Activated CD4-positive, alpha-beta memory T cell treated with anti-CD3 and anti-CD28 coated beads for 36 hours (primary cell): ENCODE measurements at regions not wholly inside any gene's neighbourhood (a gene's known extent, or its start where the extent isn't known, plus 50 kb on each side); places are given as distances from the start of the nearest gene placed in this dataset.
"Not testable (repeated sequence)": the region's sequence is repeated elsewhere in the genome, so short reads cannot be mapped to it uniquely, and the experiment has no call there.

ENCODE experiments used
- CTCF ChIA-PET: fragments of 350-600 bp; sonication (Branson Sonifier 250); formaldehyde crosslinking; loops from one replicate; lab custom pipeline; 2021; ENCODE audit warnings: antibody characterized with exemption, inconsistent platforms; lab: Charles Lee
- POLR2A ChIA-PET: fragments of 350-600 bp; sonication (Branson Sonifier 250); formaldehyde crosslinking; loops from one replicate; lab custom pipeline; 2021; ENCODE audit warnings: antibody characterized with exemption; lab: Charles Lee
- DNase-seq: peaks from one replicate; pipeline ENCODE4 v3.0.0-alpha.2; 2020
- H3K27ac Mint-ChIP-seq: one replicate; pipeline ENCODE4 v1.8.0; 2021; ENCODE audit warnings: mixed read lengths
- H3K27me3 Mint-ChIP-seq: one replicate; pipeline ENCODE4 v1.8.0; 2021; ENCODE audit warnings: mixed read lengths
- H3K36me3 Mint-ChIP-seq: one replicate; pipeline ENCODE4 v1.8.0; 2021; ENCODE audit warnings: mixed read lengths
- H3K4me1 Mint-ChIP-seq: one replicate; pipeline ENCODE4 v1.8.0; 2021; ENCODE audit warnings: low read depth, mixed read lengths
- H3K4me3 Mint-ChIP-seq: one replicate; pipeline ENCODE4 v1.8.0; 2021; ENCODE audit warnings: mild to moderate bottlenecking, mixed read lengths
- H3K9me3 Mint-ChIP-seq: one replicate; pipeline ENCODE4 v1.8.0; 2021; ENCODE audit warnings: mixed read lengths
- intact Hi-C: fragments of 100-400 bp; cut with micrococcal nuclease; formaldehyde crosslinking; loops from one replicate; pipeline ENCODE4 v1.15.1; 2023

GRCh38 chr21:27776925-27777553 lies 810.2 kb upstream of the ADAMTS5 start:
- POLR2A ChIA-PET: no interaction called here
- Mint-ChIP-seq H3K4me1 (no peaks in the 10 kb centered on the region), H3K27me3 (no peaks in the 10 kb centered on the region), H3K9me3 (no peaks in the 10 kb centered on the region), H3K36me3 (no peaks in the 10 kb centered on the region), H3K27ac (no peak overlapping the region), H3K4me3 (no peak overlapping the region)
- DNase-seq: no peak
- CTCF ChIA-PET: no interaction called here
- intact Hi-C loops: no loop called here

GRCh38 chr21:27772816-27773215 lies 805.9 kb upstream of the ADAMTS5 start:
- no peaks in the 10 kb centered on the region for H3K4me1 Mint-ChIP-seq
- no peaks in the 10 kb centered on the region for H3K36me3 Mint-ChIP-seq
- peaks cover 3% of the 10 kb centered on the region for H3K27me3 Mint-ChIP-seq
- intact Hi-C loops: no loop called here
- ChIA-PET CTCF (no interaction called here), POLR2A (no interaction called here)
- H3K27ac Mint-ChIP-seq: no peak overlapping the region
- H3K4me3 Mint-ChIP-seq: no peak overlapping the region
- H3K9me3 Mint-ChIP-seq: no peaks in the 10 kb centered on the region
- DNase-seq: no peak

- Mint-ChIP-seq H3K9me3 (no peaks in the 10 kb centered on the region), H3K4me1 (no peaks in the 10 kb centered on the region), H3K27ac (no peak overlapping the region), H3K4me3 (no peak overlapping the region), H3K27me3 (peaks cover 3% of the 10 kb centered on the region), H3K36me3 (no peaks in the 10 kb centered on the region)
- POLR2A ChIA-PET: no interaction called here
- intact Hi-C loops: no loop called here
- no peak for DNase-seq
- CTCF ChIA-PET: no interaction called here
Observed at GRCh38 chr21:27771938-27772483, 805.1 kb upstream of the ADAMTS5 start.

GRCh38 chr21:27769763-27770162 lies 802.9 kb upstream of the ADAMTS5 start:
- Mint-ChIP-seq H3K9me3 (no peaks in the 10 kb centered on the region), H3K27ac (no peak overlapping the region), H3K36me3 (no peaks in the 10 kb centered on the region), H3K4me3 (no peak overlapping the region), H3K27me3 (peaks cover 3% of the 10 kb centered on the region), H3K4me1 (no peaks in the 10 kb centered on the region)
- intact Hi-C loops: no loop called here
- POLR2A ChIA-PET: no interaction called here
- CTCF ChIA-PET: no interaction called here
- DNase-seq: no peak

GRCh38 chr21:27768046-27768637 lies 801.3 kb upstream of the ADAMTS5 start:
- CTCF ChIA-PET, H3K9me3 Mint-ChIP-seq, POLR2A ChIA-PET, H3K27ac Mint-ChIP-seq, H3K27me3 Mint-ChIP-seq, intact Hi-C loops, H3K36me3 Mint-ChIP-seq, H3K4me3 Mint-ChIP-seq, H3K4me1 Mint-ChIP-seq, DNase-seq: not testable (repeated sequence)

GRCh38 chr21:27764056-27764455 lies 797.2 kb upstream of the ADAMTS5 start:
- ChIA-PET POLR2A (no interaction called here), CTCF (no interaction called here)
- H3K27me3 Mint-ChIP-seq: no peaks in the 10 kb centered on the region
- no peak overlapping the region for H3K4me3 Mint-ChIP-seq
- intact Hi-C loops: no loop called here
- no peak overlapping the region for H3K27ac Mint-ChIP-seq
- no peaks in the 10 kb centered on the region for H3K4me1 Mint-ChIP-seq
- no peaks in the 10 kb centered on the region for H3K9me3 Mint-ChIP-seq
- no peaks in the 10 kb centered on the region for H3K36me3 Mint-ChIP-seq
- no peak for DNase-seq

GRCh38 chr21:27761623-27762022 lies 794.7 kb upstream of the ADAMTS5 start:
- H3K4me1 Mint-ChIP-seq: no peaks in the 10 kb centered on the region

GRCh38 chr21:27759820-27760219 lies 792.9 kb upstream of the ADAMTS5 start:
- no peaks in the 10 kb centered on the region for H3K27me3 Mint-ChIP-seq
- no peaks in the 10 kb centered on the region for H3K9me3 Mint-ChIP-seq
- H3K4me1 Mint-ChIP-seq: no peaks in the 10 kb centered on the region
- H3K27ac Mint-ChIP-seq: no peak overlapping the region
- CTCF ChIA-PET: no interaction called here
- no peak for DNase-seq
- H3K4me3 Mint-ChIP-seq: no peak overlapping the region
- intact Hi-C loops: no loop called here
- no peaks in the 10 kb centered on the region for H3K36me3 Mint-ChIP-seq
- POLR2A ChIA-PET: no interaction called here

More at GRCh38 chr21:27761623-27762022, 794.7 kb upstream of the ADAMTS5 start:
- DNase-seq: no peak
- no peak overlapping the region for H3K4me3 Mint-ChIP-seq
- H3K27me3 Mint-ChIP-seq: no peaks in the 10 kb centered on the region
- intact Hi-C loops: no loop called here
- H3K9me3 Mint-ChIP-seq: no peaks in the 10 kb centered on the region
- no peaks in the 10 kb centered on the region for H3K36me3 Mint-ChIP-seq
- no peak overlapping the region for H3K27ac Mint-ChIP-seq
- ChIA-PET CTCF (no interaction called here), POLR2A (no interaction called here)

- POLR2A ChIA-PET: no interaction called here
- Mint-ChIP-seq H3K27ac (no peak overlapping the region), H3K36me3 (no peaks in the 10 kb centered on the region), H3K9me3 (no peaks in the 10 kb centered on the region), H3K4me3 (no peak overlapping the region), H3K27me3 (no peaks in the 10 kb centered on the region), H3K4me1 (no peaks in the 10 kb centered on the region)
- DNase-seq: no peak
- CTCF ChIA-PET: no interaction called here
- intact Hi-C loops: no loop called here
Observed at GRCh38 chr21:27759091-27759659, 792.3 kb upstream of the ADAMTS5 start.

- ChIA-PET CTCF (no interaction called here), POLR2A (no interaction called here)
- Mint-ChIP-seq H3K4me1 (no peaks in the 10 kb centered on the region), H3K27me3 (no peaks in the 10 kb centered on the region), H3K9me3 (no peaks in the 10 kb centered on the region), H3K4me3 (no peak overlapping the region), H3K27ac (no peak overlapping the region), H3K36me3 (no peaks in the 10 kb centered on the region)
- DNase-seq: no peak
- intact Hi-C loops: no loop called here
Observed at GRCh38 chr21:27756191-27756590, 789.3 kb upstream of the ADAMTS5 start.

- intact Hi-C loops: no loop called here
- DNase-seq: no peak
- ChIA-PET POLR2A (no interaction called here), CTCF (no interaction called here)
- Mint-ChIP-seq H3K4me1 (no peaks in the 10 kb centered on the region), H3K36me3 (no peaks in the 10 kb centered on the region), H3K27ac (no peak overlapping the region), H3K27me3 (no peaks in the 10 kb centered on the region), H3K4me3 (no peak overlapping the region), H3K9me3 (no peaks in the 10 kb centered on the region)
Observed at GRCh38 chr21:27743971-27744564, 777.2 kb upstream of the ADAMTS5 start.

GRCh38 chr21:27741736-27742135 lies 774.8 kb upstream of the ADAMTS5 start:
- H3K27ac Mint-ChIP-seq: no peak overlapping the region
- ChIA-PET POLR2A (no interaction called here), CTCF (no interaction called here)
- no peaks in the 10 kb centered on the region for H3K27me3 Mint-ChIP-seq
- no peaks in the 10 kb centered on the region for H3K9me3 Mint-ChIP-seq
- H3K4me3 Mint-ChIP-seq: no peak overlapping the region
- no peaks in the 10 kb centered on the region for H3K36me3 Mint-ChIP-seq
- intact Hi-C loops: no loop called here
- DNase-seq: no peak
- no peaks in the 10 kb centered on the region for H3K4me1 Mint-ChIP-seq
